PFSK-1 (cell line): ENCODE measurements at regions not wholly inside any gene's neighbourhood (a gene's known extent, or its start where the extent isn't known, plus 50 kb on each side); places are given as distances from the start of the nearest gene placed in this dataset.

Source experiments
- FOXP2 ChIP-seq: optimal IDR thresholded peaks from 2 replicates; pipeline ENCODE3; 2011; ENCODE audit warnings: borderline replicate concordance, control low read depth, inconsistent platforms; ENCODE audit not compliant: insufficient read depth; ENCODE audit errors: extremely low read length, extremely low read depth
- POLR2AphosphoS5 ChIP-seq: IDR thresholded peaks from 2 replicates; pipeline ENCODE4 v1.6.1; 2012; ENCODE audit warnings: low read depth, mild to moderate bottlenecking, control low read depth, low read length, moderate library complexity
- SIN3A ChIP-seq: IDR thresholded peaks from 2 replicates; pipeline ENCODE4 v1.6.1; 2012; ENCODE audit warnings: mild to moderate bottlenecking, low read length, moderate library complexity, borderline replicate concordance; ENCODE audit not compliant: insufficient read depth
- TAF1 ChIP-seq: IDR thresholded peaks from 2 replicates; pipeline ENCODE4 v1.6.1; 2012; ENCODE audit warnings: low read length, control low read depth, borderline replicate concordance; ENCODE audit not compliant: insufficient read depth
- TF ChIP-seq, protein P1 (sequence below), 2 experiments: IDR thresholded peaks; 2 replicates each; pipeline versions ENCODE4 v1.6.1 to v1.8.0; 2011 to 2012; ENCODE audit warnings: low read depth in 2 of 2, low read length in 2 of 2, control low read depth in 1 of 2, inconsistent platforms in 1 of 2, mild to moderate bottlenecking in 1 of 2, moderate library complexity in 1 of 2; ENCODE audit not compliant: insufficient read depth in 1 of 2

- no peak for TF ChIP-seq POLR2AphosphoS5
- TF ChIP-seq TAF1 = no peak
Measured at GRCh38 chr4:127165971-127166370, 466.8 kb upstream of the INTU start.

DNA sequence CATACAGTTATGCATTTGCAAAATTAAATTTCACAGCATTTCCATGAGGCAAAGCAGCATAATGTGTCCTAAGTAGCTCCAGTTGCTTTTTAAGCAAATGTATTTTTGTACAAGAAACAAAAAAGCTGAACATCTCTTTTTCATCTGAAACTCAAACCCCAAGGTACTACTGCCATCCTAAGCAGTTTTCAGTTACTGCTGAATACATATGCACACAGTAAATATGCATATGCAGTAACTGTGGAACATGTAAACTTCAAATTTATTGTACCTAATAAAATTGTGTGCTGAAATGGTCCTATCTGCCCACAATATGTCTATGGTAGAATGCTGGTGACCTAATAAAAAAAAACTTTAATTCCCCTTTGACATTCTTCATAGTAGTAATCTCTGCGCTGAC is 458.6 kb upstream of the INTU start:
- TF ChIP-seq SIN3A = no peak
- no peak for TF ChIP-seq POLR2AphosphoS5
- no peak for TF ChIP-seq FOXP2
- TF ChIP-seq TAF1 = no peak
- TF ChIP-seq, protein P1, sequence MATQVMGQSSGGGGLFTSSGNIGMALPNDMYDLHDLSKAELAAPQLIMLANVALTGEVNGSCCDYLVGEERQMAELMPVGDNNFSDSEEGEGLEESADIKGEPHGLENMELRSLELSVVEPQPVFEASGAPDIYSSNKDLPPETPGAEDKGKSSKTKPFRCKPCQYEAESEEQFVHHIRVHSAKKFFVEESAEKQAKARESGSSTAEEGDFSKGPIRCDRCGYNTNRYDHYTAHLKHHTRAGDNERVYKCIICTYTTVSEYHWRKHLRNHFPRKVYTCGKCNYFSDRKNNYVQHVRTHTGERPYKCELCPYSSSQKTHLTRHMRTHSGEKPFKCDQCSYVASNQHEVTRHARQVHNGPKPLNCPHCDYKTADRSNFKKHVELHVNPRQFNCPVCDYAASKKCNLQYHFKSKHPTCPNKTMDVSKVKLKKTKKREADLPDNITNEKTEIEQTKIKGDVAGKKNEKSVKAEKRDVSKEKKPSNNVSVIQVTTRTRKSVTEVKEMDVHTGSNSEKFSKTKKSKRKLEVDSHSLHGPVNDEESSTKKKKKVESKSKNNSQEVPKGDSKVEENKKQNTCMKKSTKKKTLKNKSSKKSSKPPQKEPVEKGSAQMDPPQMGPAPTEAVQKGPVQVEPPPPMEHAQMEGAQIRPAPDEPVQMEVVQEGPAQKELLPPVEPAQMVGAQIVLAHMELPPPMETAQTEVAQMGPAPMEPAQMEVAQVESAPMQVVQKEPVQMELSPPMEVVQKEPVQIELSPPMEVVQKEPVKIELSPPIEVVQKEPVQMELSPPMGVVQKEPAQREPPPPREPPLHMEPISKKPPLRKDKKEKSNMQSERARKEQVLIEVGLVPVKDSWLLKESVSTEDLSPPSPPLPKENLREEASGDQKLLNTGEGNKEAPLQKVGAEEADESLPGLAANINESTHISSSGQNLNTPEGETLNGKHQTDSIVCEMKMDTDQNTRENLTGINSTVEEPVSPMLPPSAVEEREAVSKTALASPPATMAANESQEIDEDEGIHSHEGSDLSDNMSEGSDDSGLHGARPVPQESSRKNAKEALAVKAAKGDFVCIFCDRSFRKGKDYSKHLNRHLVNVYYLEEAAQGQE (IDR thresholded peaks at IDR 0.05; ENCODE audit: insufficient read depth in 1 of 2, low read depth in 2 of 2, low read length in 2 of 2) = no peak

GRCh38 chr4:127174616-127175015 is 458.1 kb upstream of the INTU start:
- TF ChIP-seq, protein P1 (IDR thresholded peaks at IDR 0.05; ENCODE audit: insufficient read depth in 1 of 2, low read depth in 2 of 2, low read length in 2 of 2) = no peak
- no peak for TF ChIP-seq TAF1
- no peak for TF ChIP-seq SIN3A
- no peak for TF ChIP-seq FOXP2
- no peak for TF ChIP-seq POLR2AphosphoS5

- TF ChIP-seq POLR2AphosphoS5 (no peak), SIN3A (no peak), TAF1 (no peak)
Measured at GRCh38 chr4:127179256-127180087, 453.3 kb upstream of the INTU start.

DNA sequence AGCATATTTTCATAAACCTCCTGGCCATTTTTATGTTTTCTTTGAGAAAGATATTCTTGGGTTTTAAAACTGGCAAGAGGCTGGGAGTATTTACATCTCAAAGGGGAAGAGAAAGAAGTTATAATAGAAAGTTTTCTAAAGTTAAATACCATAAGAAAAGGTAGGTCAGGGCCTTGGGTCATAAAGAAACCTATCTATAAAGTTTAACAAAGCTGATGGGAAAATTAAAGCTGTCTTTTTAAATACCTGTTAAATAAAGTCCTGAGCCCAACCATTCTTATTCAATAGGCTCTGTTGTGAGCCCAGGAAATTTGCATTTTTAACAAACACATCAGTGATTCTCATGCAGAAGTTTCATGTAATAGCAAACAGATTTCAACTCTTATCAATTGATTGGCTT is 451.8 kb upstream of the INTU start:
- TF ChIP-seq TAF1 (no peak), SIN3A (no peak), POLR2AphosphoS5 (no peak), FOXP2 (no peak)
- TF ChIP-seq, protein P1 (IDR thresholded peaks at IDR 0.05; ENCODE audit: insufficient read depth in 1 of 2, low read depth in 2 of 2, low read length in 2 of 2) = no peak

DNA sequence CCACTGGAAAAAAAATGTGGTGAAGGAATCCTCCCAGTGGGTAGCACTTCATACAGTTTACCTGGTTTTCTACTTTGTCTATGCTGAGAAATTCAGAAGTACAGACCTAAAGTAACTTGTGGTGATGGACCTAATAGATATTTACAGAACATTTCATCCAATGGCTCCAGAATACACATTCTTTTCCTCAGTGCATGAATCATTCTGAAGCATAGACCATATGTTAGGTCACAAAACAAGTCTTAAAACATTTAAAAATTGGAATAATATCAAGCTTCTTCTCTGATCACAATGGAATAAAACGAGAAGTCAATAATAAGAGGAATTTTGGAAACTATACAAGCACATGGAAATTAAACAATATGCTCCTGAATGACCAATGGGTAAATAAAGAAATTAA is 450.1 kb upstream of the INTU start:
- no peak for TF ChIP-seq SIN3A
- TF ChIP-seq TAF1 = no peak
- TF ChIP-seq POLR2AphosphoS5 = no peak
- TF ChIP-seq FOXP2 = no peak
- TF ChIP-seq, protein P1 (IDR thresholded peaks at IDR 0.05; ENCODE audit: insufficient read depth in 1 of 2, low read depth in 2 of 2, low read length in 2 of 2) = no peak
